ENCODE measurements at regions not wholly inside any gene's neighbourhood (a gene's known extent, or its start where the extent isn't known, plus 50 kb on each side); places are given as distances from the start of the nearest gene placed in this dataset.

- no peak for TF ChIP-seq CTCF (IDR thresholded peaks at IDR 0.05)
- TF ChIP-seq EP300 (IDR thresholded peaks at IDR 0.05), result no peak
- TF ChIP-seq POLR2A (IDR thresholded peaks at IDR 0.05), result no peak
Observed at GRCh38 chr7:52189153-52189778, 846.2 kb upstream of the POM121L12 start.
